LHCN-M2 (cell line): ENCODE measurements at regions not wholly inside any gene's neighbourhood (a gene's known extent, or its start where the extent isn't known, plus 50 kb on each side); places are given as distances from the start of the nearest gene placed in this dataset.
A peak's percentile ranks its signal among the peaks of the same experiment; 100 is the strongest.

ENCODE experiments used
- DNase-seq: peaks from one replicate; pipeline ENCODE4 v3.0.0-alpha.2; 2012; ENCODE audit warnings: low read depth

- DNase-seq: no peak
These were observed 1017.6 kb downstream of the CNTNAP5 start for GRCh38 chr2:125042727-125043126.

GRCh38 chr2:125070726-125071505 lies 1045.8 kb downstream of the CNTNAP5 start:
- no peak for DNase-seq

GRCh38 chr2:125073440-125073839 lies 1048.4 kb downstream of the CNTNAP5 start:
- DNase-seq: no peak

- DNase-seq: no peak
These were observed 1060.8 kb downstream of the CNTNAP5 start for GRCh38 chr2:125085904-125086303.

GRCh38 chr2:125086313-125087184 lies 1061.5 kb downstream of the CNTNAP5 start:
- no peak for DNase-seq

GRCh38 chr2:125092276-125093009 lies 1067.4 kb downstream of the CNTNAP5 start:
- DNase-seq: no peak

GRCh38 chr2:125095826-125096225 lies 1070.7 kb downstream of the CNTNAP5 start:
- no peak for DNase-seq

- DNase-seq: no peak
These were observed 1081.6 kb downstream of the CNTNAP5 start for GRCh38 chr2:125106710-125107109.

GRCh38 chr2:125107446-125107845 lies 1082.4 kb downstream of the CNTNAP5 start:
- no peak for DNase-seq

GRCh38 chr2:125108251-125108650 lies 1083.2 kb downstream of the CNTNAP5 start:
- no peak for DNase-seq

- DNase-seq: no peak
These were observed 1100.8 kb downstream of the CNTNAP5 start for GRCh38 chr2:125125902-125126301.

GRCh38 chr2:125160947-125161346 lies 1135.9 kb downstream of the CNTNAP5 start:
- no peak for DNase-seq

GRCh38 chr2:125167152-125167551 lies 1142.1 kb downstream of the CNTNAP5 start:
- DNase-seq: peak; percentile 12

GRCh38 chr2:125167820-125168219 lies 1142.7 kb downstream of the CNTNAP5 start:
- peak; percentile 61 for DNase-seq

- DNase-seq: peak; percentile 19
These were observed 1143.4 kb downstream of the CNTNAP5 start for GRCh38 chr2:125168442-125168841.

- DNase-seq: peak; percentile 7
These were observed 1144.1 kb downstream of the CNTNAP5 start for GRCh38 chr2:125169022-125169763.

- no peak for DNase-seq
These were observed 1144.7 kb downstream of the CNTNAP5 start for GRCh38 chr2:125169764-125170146.

GRCh38 chr2:125172181-125172580 lies 1147.1 kb downstream of the CNTNAP5 start:
- DNase-seq: no peak

GRCh38 chr2:125175415-125175814 lies 1150.3 kb downstream of the CNTNAP5 start:
- no peak for DNase-seq

GRCh38 chr2:125185691-125186270 lies 1160.7 kb downstream of the CNTNAP5 start:
- DNase-seq: no peak

GRCh38 chr2:125207431-125207830 lies 1182.3 kb downstream of the CNTNAP5 start:
- no peak for DNase-seq
